ENCODE measurements at regions not wholly inside any gene's neighbourhood (a gene's known extent, or its start where the extent isn't known, plus 50 kb on each side); places are given as distances from the start of the nearest gene placed in this dataset.
A peak's percentile ranks its signal among the peaks of the same experiment; 100 is the strongest.
"Not testable (repeated sequence)": the region's sequence is repeated elsewhere in the genome, so short reads cannot be mapped to it uniquely, and the experiment has no call there.

- no peak for FAIRE-seq
- DNase-seq (ENCODE audit: extremely low spot score, insufficient read length, low read depth): no peak
Observed at GRCh38 chr2:236345081-236345714, 81.0 kb upstream of the ASB18 start.

GRCh38 chr2:236346366-236346765 is 82.2 kb upstream of the ASB18 start:
- no peak for FAIRE-seq
- DNase-seq (ENCODE audit: extremely low spot score, insufficient read length, low read depth): no peak

GRCh38 chr2:236348279-236348678 is 84.1 kb upstream of the ASB18 start:
- FAIRE-seq (no peak), DNase-seq (ENCODE audit: extremely low spot score, insufficient read length, low read depth) (no peak)

- DNase-seq (ENCODE audit: extremely low spot score, insufficient read length, low read depth) (no peak), FAIRE-seq (no peak)
Observed at GRCh38 chr2:236348976-236349375, 84.8 kb upstream of the ASB18 start.

- FAIRE-seq (no peak), DNase-seq (ENCODE audit: extremely low spot score, insufficient read length, low read depth) (no peak)
Observed at GRCh38 chr2:236350426-236350825, 86.2 kb upstream of the ASB18 start.

- FAIRE-seq (no peak), DNase-seq (ENCODE audit: extremely low spot score, insufficient read length, low read depth) (no peak)
Observed at GRCh38 chr2:236351966-236352525, 87.8 kb upstream of the ASB18 start.

GRCh38 chr2:236352761-236353593 is 88.8 kb upstream of the ASB18 start:
- peak; percentile 76 for FAIRE-seq
- DNase-seq (ENCODE audit: extremely low spot score, insufficient read length, low read depth): no peak

GRCh38 chr2:236353594-236353942 is 89.4 kb upstream of the ASB18 start:
- no peak for FAIRE-seq

GRCh38 chr2:236354056-236354940 is 90.1 kb upstream of the ASB18 start:
- DNase-seq (ENCODE audit: extremely low spot score, insufficient read length, low read depth) (no peak), FAIRE-seq (no peak)

More at GRCh38 chr2:236353594-236353942, 89.4 kb upstream of the ASB18 start:
- no peak for DNase-seq (ENCODE audit: extremely low spot score, insufficient read length, low read depth)

GRCh38 chr2:236354973-236355595 is 90.9 kb upstream of the ASB18 start:
- no peak for DNase-seq (ENCODE audit: extremely low spot score, insufficient read length, low read depth)
- no peak for FAIRE-seq

GRCh38 chr2:236355911-236356310 is 91.7 kb upstream of the ASB18 start:
- FAIRE-seq: no peak
- DNase-seq (ENCODE audit: extremely low spot score, insufficient read length, low read depth): no peak

- not testable (repeated sequence) for FAIRE-seq; DNase-seq (ENCODE audit: extremely low spot score, insufficient read length, low read depth)
Observed at GRCh38 chr2:236356321-236356720, 92.1 kb upstream of the ASB18 start.

- not testable (repeated sequence) for FAIRE-seq; DNase-seq (ENCODE audit: extremely low spot score, insufficient read length, low read depth)
Observed at GRCh38 chr2:236358482-236358881, 94.3 kb upstream of the ASB18 start.

- DNase-seq (ENCODE audit: extremely low spot score, insufficient read length, low read depth): no peak
- FAIRE-seq: no peak
Observed at GRCh38 chr2:236359426-236360045, 95.3 kb upstream of the ASB18 start.

- DNase-seq (ENCODE audit: extremely low spot score, insufficient read length, low read depth): no peak
- FAIRE-seq: no peak
Observed at GRCh38 chr2:236360496-236360895, 96.3 kb upstream of the ASB18 start.

- no peak for DNase-seq (ENCODE audit: extremely low spot score, insufficient read length, low read depth)
- no peak for FAIRE-seq
Observed at GRCh38 chr2:236363711-236364277, 99.6 kb upstream of the ASB18 start.

GRCh38 chr2:236365258-236366048 is 101.2 kb upstream of the ASB18 start:
- DNase-seq (ENCODE audit: extremely low spot score, insufficient read length, low read depth) (no peak), FAIRE-seq (no peak)

GRCh38 chr2:236366049-236366387 is 101.8 kb upstream of the ASB18 start:
- FAIRE-seq (no peak), DNase-seq (ENCODE audit: extremely low spot score, insufficient read length, low read depth) (no peak)
